GM21367 (cell line): ENCODE measurements at regions not wholly inside any gene's neighbourhood (a gene's known extent, or its start where the extent isn't known, plus 50 kb on each side); places are given as distances from the start of the nearest gene placed in this dataset.

Source experiments
- ATAC-seq: cut with Tn5 transposase; IDR thresholded peaks from one replicate; pipeline ENCODE4 v1.9.1; 2021; ENCODE audit not compliant: unreplicated experiment

- ATAC-seq: no peak
Observed at GRCh38 chr11:130582176-130582575, 133.7 kb downstream of the ADAMTS15 start.

DNA sequence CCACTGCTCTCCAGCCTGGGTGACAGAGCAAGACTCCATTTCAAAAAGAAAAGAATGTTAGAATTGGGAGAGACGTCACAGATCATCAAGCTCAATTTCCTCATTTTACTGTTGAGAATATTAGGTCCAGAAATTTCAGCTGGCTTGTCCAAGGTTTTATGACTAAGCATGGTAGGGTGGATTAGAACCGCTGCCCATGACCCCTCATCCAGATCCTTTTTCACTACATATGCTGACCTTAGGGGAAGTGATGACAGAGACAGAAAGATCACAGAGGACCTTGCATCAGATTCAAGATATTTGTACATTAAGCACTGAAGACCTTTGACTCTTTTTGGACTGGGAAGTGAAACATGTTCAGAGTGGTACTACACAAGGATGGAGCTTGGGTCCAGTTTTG is 134.5 kb downstream of the ADAMTS15 start:
- no peak for ATAC-seq

DNA sequence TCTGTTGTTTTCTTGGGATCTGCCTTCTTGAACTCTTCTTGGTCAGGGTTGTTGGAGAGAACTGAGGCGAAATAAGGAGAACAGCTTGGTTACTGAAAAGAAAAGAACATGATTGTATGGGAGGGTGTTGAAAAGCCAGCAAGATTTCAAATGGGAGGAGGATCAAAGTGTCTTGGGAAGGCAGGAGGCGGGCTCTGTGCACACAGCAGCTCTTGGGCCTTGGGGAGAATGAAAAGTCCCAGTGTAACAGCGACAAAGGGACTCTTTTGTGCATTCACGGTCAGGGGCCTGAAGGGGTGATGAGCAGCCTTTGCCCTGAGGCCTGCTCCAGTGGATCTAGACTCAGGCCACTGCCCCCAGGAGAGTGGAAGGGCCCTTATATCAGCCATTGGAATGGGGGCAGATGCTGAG is 135.4 kb downstream of the ADAMTS15 start:
- ATAC-seq: no peak

- ATAC-seq: no peak
Observed at GRCh38 chr11:130585545-130585944, 137.1 kb downstream of the ADAMTS15 start.

DNA sequence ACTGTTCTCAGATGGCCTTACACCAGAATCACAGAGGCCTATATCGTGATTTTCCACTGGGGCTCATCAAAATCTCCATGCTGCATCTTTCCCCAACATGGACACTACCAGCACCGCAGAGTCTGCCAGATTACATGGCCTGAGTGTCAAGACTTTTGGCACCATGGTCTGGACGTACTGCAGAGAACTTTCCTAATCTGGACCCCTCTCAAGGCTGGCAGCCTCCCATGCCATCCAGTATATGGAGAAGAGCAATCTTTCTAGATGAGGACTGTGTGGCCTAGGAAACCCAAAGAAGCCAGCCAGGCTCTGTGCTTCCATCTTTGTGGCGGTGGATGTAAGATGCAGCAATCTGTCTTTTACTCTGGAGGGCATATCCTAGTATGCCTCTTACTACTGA is 139.2 kb downstream of the ADAMTS15 start:
- no peak for ATAC-seq

- no peak for ATAC-seq
Observed at GRCh38 chr11:130588471-130588870, 140.0 kb downstream of the ADAMTS15 start.

GRCh38 chr11:130592056-130592455 is 143.6 kb downstream of the ADAMTS15 start:
- no peak for ATAC-seq

GRCh38 chr11:130593064-130593463 is 144.6 kb downstream of the ADAMTS15 start:
- no peak for ATAC-seq

GRCh38 chr11:130598433-130598832 is 150.0 kb downstream of the ADAMTS15 start:
- ATAC-seq: no peak

DNA sequence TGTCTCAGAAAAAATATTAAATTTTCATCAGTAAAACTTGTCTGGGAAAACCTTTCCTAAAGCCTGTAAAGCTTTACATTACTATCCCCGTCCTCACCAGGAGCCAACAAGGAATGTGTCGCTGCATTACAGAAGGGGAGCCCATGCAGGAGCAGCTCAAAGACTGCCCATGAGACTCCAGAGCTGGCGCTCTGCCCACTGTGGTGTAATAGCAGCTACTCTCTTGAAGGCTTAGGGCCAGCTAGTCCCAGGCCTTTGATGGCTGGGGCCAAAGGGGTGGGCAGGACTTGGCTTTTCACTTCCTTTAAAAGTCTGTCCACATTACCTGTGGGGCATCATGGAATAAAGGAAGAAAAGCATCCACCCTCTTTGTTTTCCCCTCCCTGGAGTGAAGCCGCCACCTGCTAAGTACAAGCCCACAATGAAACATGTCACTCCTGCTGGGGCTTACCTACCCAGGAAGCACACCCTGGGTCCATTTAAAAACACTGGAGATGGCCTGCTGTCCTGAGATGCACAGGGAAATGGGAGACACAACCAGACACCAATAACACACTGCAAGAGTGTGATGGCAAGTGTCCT is 150.7 kb downstream of the ADAMTS15 start:
- no peak for ATAC-seq

DNA sequence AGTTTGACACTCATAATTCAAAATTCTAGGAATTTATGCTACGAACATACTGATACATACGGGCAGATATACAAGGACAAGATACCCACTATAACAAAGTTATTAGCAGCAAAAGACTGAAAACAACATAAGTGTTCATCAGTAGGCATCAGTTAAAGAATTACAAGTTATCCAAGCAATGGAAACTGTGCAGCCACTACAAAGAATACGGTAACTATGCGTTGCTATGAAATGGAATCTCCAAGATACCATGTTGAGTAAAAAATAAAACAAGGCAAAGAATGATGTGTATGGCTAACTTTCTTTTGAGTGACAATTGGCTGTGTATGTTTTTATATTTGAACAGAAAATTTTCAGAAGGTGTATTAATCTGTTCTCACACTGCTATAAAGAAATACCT is 151.7 kb downstream of the ADAMTS15 start:
- ATAC-seq: no peak

- ATAC-seq: no peak
Observed at GRCh38 chr11:130600616-130601015, 152.2 kb downstream of the ADAMTS15 start.

DNA sequence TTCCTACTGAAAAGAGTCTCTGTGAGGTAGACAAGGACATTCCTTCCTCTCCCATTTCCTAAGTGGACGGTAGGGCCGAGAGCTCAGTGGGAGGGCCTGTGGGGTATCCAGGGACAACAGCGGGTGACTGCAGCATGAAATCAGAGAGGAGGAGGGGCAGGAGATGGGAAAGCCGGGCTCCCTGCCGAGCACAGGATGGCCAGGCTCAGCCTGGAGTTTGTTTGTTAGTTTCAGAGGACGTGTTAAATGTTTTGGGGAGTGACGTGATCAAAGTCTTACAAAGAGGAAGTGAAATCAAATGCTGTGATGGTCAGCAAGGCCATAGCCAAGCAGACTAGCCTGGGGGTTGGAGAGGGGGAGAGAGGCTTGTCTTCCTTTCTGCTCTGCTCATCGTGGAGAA is 152.7 kb downstream of the ADAMTS15 start:
- ATAC-seq: no peak

DNA sequence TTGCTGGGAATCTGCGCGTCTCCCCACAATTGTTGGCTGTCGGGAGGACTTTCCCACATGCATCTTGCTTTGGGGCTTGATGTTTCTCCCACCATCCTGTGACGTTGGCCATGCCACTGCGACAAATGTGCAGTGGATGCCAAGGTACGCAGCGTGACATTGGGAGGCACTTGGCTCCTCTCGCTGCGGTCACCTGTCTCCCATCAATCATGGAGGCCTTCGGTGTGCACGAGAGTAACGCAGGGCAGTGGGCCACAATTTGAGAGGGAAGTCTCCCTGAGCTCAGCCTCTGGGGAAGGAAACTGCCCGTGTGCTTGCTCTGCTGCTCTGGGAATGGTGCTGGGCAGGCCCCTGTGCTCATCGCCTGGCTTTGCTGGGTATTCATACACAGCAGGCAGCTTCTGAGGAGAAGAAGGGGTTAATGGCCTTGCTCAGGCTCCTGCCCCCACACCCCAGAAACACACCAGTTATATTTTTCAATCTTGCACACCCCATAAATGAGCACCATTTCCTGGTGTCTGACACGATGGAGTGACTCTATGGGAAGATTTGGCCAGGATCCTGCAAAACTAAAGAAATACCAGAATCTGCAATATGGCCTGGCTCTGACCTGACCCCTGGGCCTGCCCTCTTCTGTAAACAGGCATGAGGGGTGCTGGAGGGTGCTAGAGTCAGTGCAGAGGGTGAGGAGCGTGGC is 153.5 kb downstream of the ADAMTS15 start:
- no peak for ATAC-seq

DNA sequence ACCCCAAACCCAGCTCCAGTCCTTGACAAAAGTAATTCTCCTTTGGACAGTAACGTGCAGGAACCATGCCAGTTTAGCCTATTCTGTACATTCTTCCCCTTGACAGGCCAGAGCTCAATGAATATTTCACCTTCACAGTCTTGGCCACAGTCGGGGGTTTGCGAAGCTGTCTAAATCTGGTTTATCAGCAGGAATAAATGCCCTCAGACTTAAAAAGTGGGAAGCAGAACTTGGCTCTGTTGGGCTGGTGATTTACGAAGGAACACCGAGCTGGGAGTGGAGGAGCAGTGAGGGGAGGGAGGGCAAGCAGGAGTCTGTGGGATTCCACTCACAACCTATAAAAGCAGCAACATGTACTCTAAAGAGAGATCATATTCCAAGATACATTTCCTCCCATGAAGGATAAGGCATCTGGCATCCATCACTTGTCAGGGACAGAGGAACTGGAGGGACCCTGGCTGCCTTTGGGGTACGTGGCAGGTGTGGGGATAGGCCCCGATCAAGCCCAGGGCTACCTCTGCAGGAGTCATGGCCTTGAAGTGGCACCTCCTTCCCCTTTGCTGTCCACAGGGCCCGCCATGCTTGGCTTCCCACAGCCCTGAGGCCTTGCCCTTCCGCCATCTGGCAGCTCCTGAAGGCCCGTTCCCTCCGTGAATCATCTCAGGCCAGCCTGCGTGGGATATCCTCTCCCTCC is 154.3 kb downstream of the ADAMTS15 start:
- no peak for ATAC-seq

- no peak for ATAC-seq
Observed at GRCh38 chr11:130603335-130603906, 155.0 kb downstream of the ADAMTS15 start.

- no peak for ATAC-seq
Observed at GRCh38 chr11:130604606-130605005, 156.2 kb downstream of the ADAMTS15 start.

- no peak for ATAC-seq
Observed at GRCh38 chr11:130606178-130606577, 157.7 kb downstream of the ADAMTS15 start.

- ATAC-seq: no peak
Observed at GRCh38 chr11:130606781-130607511, 158.5 kb downstream of the ADAMTS15 start.

GRCh38 chr11:130608287-130608686 is 159.8 kb downstream of the ADAMTS15 start:
- no peak for ATAC-seq
